ENCODE measurements at regions not wholly inside any gene's neighbourhood (a gene's known extent, or its start where the extent isn't known, plus 50 kb on each side); places are given as distances from the start of the nearest gene placed in this dataset.

DNA sequence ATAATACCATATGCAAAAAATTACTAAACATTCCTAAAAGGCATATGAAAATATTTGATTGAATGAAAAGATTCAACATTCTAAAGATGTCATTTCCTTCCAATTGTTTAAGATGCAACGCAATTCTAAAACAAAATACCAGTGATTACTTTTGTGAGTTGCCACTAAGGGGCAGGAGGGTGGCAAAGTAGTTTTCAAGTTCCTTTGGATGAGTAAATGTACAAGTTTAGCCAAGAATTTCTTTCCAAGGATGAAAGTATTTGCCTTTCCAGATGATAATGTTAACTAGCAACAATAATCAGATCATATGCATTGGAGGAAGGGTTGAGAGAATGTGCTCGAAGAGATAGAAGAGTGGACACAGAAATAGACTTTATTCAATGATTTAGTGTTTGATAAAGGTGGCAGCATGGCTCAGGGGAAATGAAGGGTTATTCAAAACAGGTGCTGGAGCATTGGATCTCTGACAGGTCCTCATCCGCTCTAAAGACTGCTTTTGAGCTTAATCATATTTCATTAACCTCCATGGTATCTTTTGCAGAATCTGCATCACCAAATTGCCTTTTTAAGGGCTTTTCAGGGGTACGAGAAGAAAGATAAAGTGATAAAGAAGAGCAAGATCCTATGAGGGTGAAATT is 678.5 kb upstream of the TBX3 start (continued):
- no peak for TF ChIP-seq REST (IDR thresholded peaks at IDR 0.05)
- no peak for TF ChIP-seq HNF4A (conservative IDR thresholded peaks at IDR 0.05)

DNA sequence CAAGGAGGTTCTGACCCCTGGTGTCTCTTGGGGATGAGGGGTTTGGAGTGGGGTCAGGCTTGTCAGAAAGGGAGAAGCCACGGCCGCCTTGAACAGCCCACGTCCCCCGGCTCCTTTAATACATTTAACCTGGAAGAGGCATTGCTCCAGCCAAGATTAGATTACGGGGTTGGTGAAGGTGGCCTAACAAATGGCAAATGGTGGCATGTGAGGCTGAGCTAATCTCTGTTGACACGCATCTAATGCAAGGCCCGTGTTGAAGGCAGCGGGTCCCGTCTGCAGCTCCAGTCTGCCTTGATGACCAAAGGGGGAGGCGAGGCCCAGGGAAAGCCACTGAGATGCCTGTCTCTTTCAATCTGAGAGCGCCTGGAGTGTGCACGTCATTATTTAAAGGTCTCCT is 673.7 kb upstream of the TBX3 start:
- WGBS: 94% methylated on average over 12 of the region's 12 CpGs
- no peak for DNase-seq (ENCODE audit: low spot score)

GRCh38 chr12:115355301-115355700 is 671.3 kb upstream of the TBX3 start:
- Histone ChIP-seq H3K9ac (ENCODE audit: low read depth in 1 of 2, low read length in 2 of 2) (no peak overlapping the region), H3K27me3 (ENCODE audit: control insufficient read depth in 4 of 4, insufficient read depth in 4 of 4, low read length in 3 of 4) (no peaks in the 10 kb centered on the region), H3K4me1 (ENCODE audit: control insufficient read depth in 4 of 4, insufficient read depth in 4 of 4, low read length in 3 of 4) (peaks cover 0 to 5% (median 2%) of the 10 kb centered on the region in 4 donors), H3K4me3 (ENCODE audit: low read depth in 1 of 3, low read length in 3 of 3) (no peak overlapping the region), H3K27ac (ENCODE audit: low read depth in 1 of 2, low read length in 2 of 2) (no peak overlapping the region), H3K36me3 (ENCODE audit: control insufficient read depth in 4 of 4, insufficient read depth in 3 of 4, low read depth in 1 of 4, low read length in 3 of 4) (no peaks in the 10 kb centered on the region), H3K9me3 (ENCODE audit: control insufficient read depth in 4 of 4, low read length in 3 of 4) (no peaks in the 10 kb centered on the region)
- DNase-seq (ENCODE audit: low spot score): no peak
- WGBS: 95% methylated on average over 2 of the region's 2 CpGs
- no peak for TF ChIP-seq SP1 (IDR thresholded peaks at IDR 0.05)
- TF ChIP-seq FOXA2 (IDR thresholded peaks at IDR 0.05): no peak
- TF ChIP-seq YY1 (IDR thresholded peaks at IDR 0.05): no peak
- TF ChIP-seq, protein P1, sequence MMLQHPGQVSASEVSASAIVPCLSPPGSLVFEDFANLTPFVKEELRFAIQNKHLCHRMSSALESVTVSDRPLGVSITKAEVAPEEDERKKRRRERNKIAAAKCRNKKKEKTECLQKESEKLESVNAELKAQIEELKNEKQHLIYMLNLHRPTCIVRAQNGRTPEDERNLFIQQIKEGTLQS (IDR thresholded peaks at IDR 0.05): no peak
- no peak for TF ChIP-seq RAD21 (IDR thresholded peaks at IDR 0.05)
- TF ChIP-seq, protein P2, sequence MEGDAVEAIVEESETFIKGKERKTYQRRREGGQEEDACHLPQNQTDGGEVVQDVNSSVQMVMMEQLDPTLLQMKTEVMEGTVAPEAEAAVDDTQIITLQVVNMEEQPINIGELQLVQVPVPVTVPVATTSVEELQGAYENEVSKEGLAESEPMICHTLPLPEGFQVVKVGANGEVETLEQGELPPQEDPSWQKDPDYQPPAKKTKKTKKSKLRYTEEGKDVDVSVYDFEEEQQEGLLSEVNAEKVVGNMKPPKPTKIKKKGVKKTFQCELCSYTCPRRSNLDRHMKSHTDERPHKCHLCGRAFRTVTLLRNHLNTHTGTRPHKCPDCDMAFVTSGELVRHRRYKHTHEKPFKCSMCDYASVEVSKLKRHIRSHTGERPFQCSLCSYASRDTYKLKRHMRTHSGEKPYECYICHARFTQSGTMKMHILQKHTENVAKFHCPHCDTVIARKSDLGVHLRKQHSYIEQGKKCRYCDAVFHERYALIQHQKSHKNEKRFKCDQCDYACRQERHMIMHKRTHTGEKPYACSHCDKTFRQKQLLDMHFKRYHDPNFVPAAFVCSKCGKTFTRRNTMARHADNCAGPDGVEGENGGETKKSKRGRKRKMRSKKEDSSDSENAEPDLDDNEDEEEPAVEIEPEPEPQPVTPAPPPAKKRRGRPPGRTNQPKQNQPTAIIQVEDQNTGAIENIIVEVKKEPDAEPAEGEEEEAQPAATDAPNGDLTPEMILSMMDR (IDR thresholded peaks at IDR 0.05; ENCODE audit: low read depth, low read length, missing input control): no peak
- no peak for TF ChIP-seq HNF4A (conservative IDR thresholded peaks at IDR 0.05)
- no peak for TF ChIP-seq NR2F2 (IDR thresholded peaks at IDR 0.05)
- no peak for TF ChIP-seq RXRA (IDR thresholded peaks at IDR 0.05)
- no peak for TF ChIP-seq EGR1 (IDR thresholded peaks at IDR 0.05; ENCODE audit: low read depth in 2 of 2)
- TF ChIP-seq GABPA (IDR thresholded peaks at IDR 0.05 in 1 of 2, conservative IDR thresholded peaks at IDR 0.05 in 1 of 2): no peak
- TF ChIP-seq, protein P3, sequence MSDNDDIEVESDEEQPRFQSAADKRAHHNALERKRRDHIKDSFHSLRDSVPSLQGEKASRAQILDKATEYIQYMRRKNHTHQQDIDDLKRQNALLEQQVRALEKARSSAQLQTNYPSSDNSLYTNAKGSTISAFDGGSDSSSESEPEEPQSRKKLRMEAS (IDR thresholded peaks at IDR 0.05): no peak

More for the DNA sequence above, 673.7 kb upstream of the TBX3 start:
- Histone ChIP-seq H3K27ac (ENCODE audit: low read depth in 1 of 2, low read length in 2 of 2) (no peak overlapping the region), H3K4me1 (ENCODE audit: control insufficient read depth in 4 of 4, insufficient read depth in 4 of 4, low read length in 3 of 4) (peaks cover 0 to 5% (median 2%) of the 10 kb centered on the region in 4 donors), H3K36me3 (ENCODE audit: control insufficient read depth in 4 of 4, insufficient read depth in 3 of 4, low read depth in 1 of 4, low read length in 3 of 4) (no peaks in the 10 kb centered on the region), H3K9ac (ENCODE audit: low read depth in 1 of 2, low read length in 2 of 2) (no peak overlapping the region), H3K4me3 (ENCODE audit: low read depth in 1 of 3, low read length in 3 of 3) (no peak overlapping the region), H3K9me3 (ENCODE audit: control insufficient read depth in 4 of 4, low read length in 3 of 4) (no peaks in the 10 kb centered on the region), H3K27me3 (ENCODE audit: control insufficient read depth in 4 of 4, insufficient read depth in 4 of 4, low read length in 3 of 4) (no peaks in the 10 kb centered on the region)
- no peak for TF ChIP-seq HNF4A (conservative IDR thresholded peaks at IDR 0.05)
- TF ChIP-seq RAD21 (IDR thresholded peaks at IDR 0.05): no peak

All from liver (tissue), 8 donors.